K562 (cell line): ENCODE measurements at regions not wholly inside any gene's neighbourhood (a gene's known extent, or its start where the extent isn't known, plus 50 kb on each side); places are given as distances from the start of the nearest gene placed in this dataset.

Source experiments
- ATAC-seq: fragments of 200-7000 bp; cut with Tn5 transposase; 3 replicates; pipeline ENCODE4 v1.9.1; 2020; ENCODE audit warnings: moderate library complexity
- BruUV-seq: library from RNA; stranded (reverse); fragments of 400-500 nt; replicated peaks from 2 replicates; lab custom pipeline; 2021; lab: Mats Ljungman, UMichigan
- CTCF ChIA-PET: fragments of 300-600 bp; formaldehyde crosslinking; extraction: SDS; loops from one replicate; lab custom pipeline; 2021; ENCODE audit warnings: low intra/inter-chr PET ratio; lab: Yijun Ruan, JAX
- POLR2A ChIA-PET: fragments of 300-600, 350-650 bp; sonication (Branson Sonifier 250); formaldehyde crosslinking; extraction: SDS; loops from one replicate; lab custom pipeline; 2021; ENCODE audit warnings: antibody characterized with exemption, inconsistent platforms; lab: Yijun Ruan, JAX
- DNase-seq, 4 experiments: peaks; one replicate each; pipeline versions ENCODE4 v3.0.0 to v3.0.0-alpha.2; 2011 to 2018; ENCODE audit warnings: low spot score in 3 of 4, mixed read lengths in 3 of 4; ENCODE audit errors: extremely low read depth in 1 of 4
- FAIRE-seq: peaks from 2 replicates; lab custom pipeline; 2011; peaks lifted over from hg19 to GRCh38; lab: Jason Lieb, UNC
- H2AFZ ChIP-seq: 2 replicates; pipeline ENCODE4 v1.6.0; 2011; ENCODE audit warnings: low read depth, low read length, control low read depth, inconsistent platforms
- H3K27ac ChIP-seq: fragments of 200-600 bp; 3 replicates; pipeline ENCODE4 v1.8.0; 2011; ENCODE audit warnings: low read depth, mild to moderate bottlenecking, control low read depth, inconsistent platforms, low read length, moderate library complexity, mixed read lengths; ENCODE audit errors: extremely low read depth
- H3K27me3 ChIP-seq, 2 experiments: fragments of 300-600 bp in 1 of 2; 2 replicates in 1 of 2; 3 replicates in 1 of 2; pipeline versions ENCODE4 v1.6.0 to v1.8.0; 2011; ENCODE audit warnings: inconsistent platforms in 2 of 2, low read length in 2 of 2, mild to moderate bottlenecking in 1 of 2, mixed read lengths in 1 of 2, moderate library complexity in 1 of 2; ENCODE audit not compliant: control insufficient read depth in 2 of 2, insufficient read depth in 2 of 2
- H3K36me3 ChIP-seq: fragments of 300-600 bp; 3 replicates; pipeline ENCODE4 v1.8.0; 2011; ENCODE audit warnings: mild to moderate bottlenecking, low read length, inconsistent platforms; ENCODE audit not compliant: control insufficient read depth, insufficient read depth
- H3K4me1 ChIP-seq, 2 experiments: fragments of 200-600 bp in 1 of 2; replicated peaks in 1 of 2; 2 replicates in 1 of 2; 3 replicates in 1 of 2; pipeline versions ENCODE4 v1.5.1 to v1.8.0; 2011; ENCODE audit warnings: inconsistent platforms in 2 of 2, low read length in 2 of 2, mild to moderate bottlenecking in 1 of 2, mixed read lengths in 1 of 2, moderate library complexity in 1 of 2; ENCODE audit not compliant: control insufficient read depth in 2 of 2, insufficient read depth in 2 of 2
- H3K4me2 ChIP-seq: 2 replicates; pipeline ENCODE4 v1.6.1; 2011; ENCODE audit warnings: low read length, control low read depth, inconsistent platforms, mixed read lengths; ENCODE audit not compliant: insufficient read depth
- H3K4me3 ChIP-seq: fragments of 200-600 bp; sonication (generic), shearing (Covaris generic); 2 replicates; pipeline ENCODE4 v1.5.1; 2016; ENCODE audit warnings: control low read depth, inconsistent platforms
- H3K79me2 ChIP-seq: fragments of 200-600 bp; 3 replicates; pipeline ENCODE4 v1.8.0; 2011; ENCODE audit warnings: low read length, inconsistent platforms; ENCODE audit not compliant: control insufficient read depth, insufficient read depth
- H3K9ac ChIP-seq, 2 experiments: 2 replicates each; pipeline versions ENCODE4 v1.6.0 to v1.6.1; 2011; ENCODE audit warnings: low read depth in 2 of 2, low read length in 2 of 2, control low read depth in 1 of 2, inconsistent platforms in 1 of 2, mild to moderate bottlenecking in 1 of 2, mixed read lengths in 1 of 2; ENCODE audit not compliant: insufficient read depth in 1 of 2
- H3K9me1 ChIP-seq: one replicate; pipeline ENCODE4 v1.6.0; 2011; ENCODE audit warnings: inconsistent platforms, mild to moderate bottlenecking, low read length, moderate library complexity; ENCODE audit not compliant: control insufficient read depth, insufficient read depth
- H3K9me3 ChIP-seq: replicated peaks from 2 replicates; pipeline ENCODE4 v1.5.1; 2011; ENCODE audit warnings: low read depth, low read length, inconsistent platforms; ENCODE audit not compliant: control insufficient read depth, insufficient read depth
- H4K20me1 ChIP-seq: replicated peaks from 2 replicates; pipeline ENCODE4 v1.6.1; 2011; ENCODE audit warnings: low read length, inconsistent platforms, mixed read lengths; ENCODE audit not compliant: control insufficient read depth, insufficient read depth
- FIP1L1 ChIP-seq: fragments of 200-400 bp; formaldehyde crosslinking; IDR thresholded peaks from 2 replicates; pipeline ENCODE4 v1.6.1; 2018; ENCODE audit warnings: mild to moderate bottlenecking, low read depth, low read length; ENCODE audit not compliant: poor library complexity, severe bottlenecking
- FOXJ2 ChIP-seq: fragments of 200-800 bp; sonication (Bioruptor generic); IDR thresholded peaks from 2 replicates; pipeline ENCODE4 v1.6.1; 2016; ENCODE audit warnings: missing genetic modification characterization, missing compliant biosample characterization
- GATA2 ChIP-seq: sonication (generic); formaldehyde crosslinking; IDR thresholded peaks from 2 replicates; pipeline ENCODE4 v1.4.0; 2020; ENCODE audit warnings: mild to moderate bottlenecking, missing genetic modification reagents
- HDAC1 ChIP-seq, 2 experiments: fragments of 450-650 bp; IDR thresholded peaks; 2 replicates each; pipeline ENCODE4 v1.6.1; 2016 to 2017; ENCODE audit warnings: inconsistent platforms in 1 of 2, mild to moderate bottlenecking in 1 of 2, moderate library complexity in 1 of 2
- ILK ChIP-seq: fragments of 450-650 bp; IDR thresholded peaks from 2 replicates; pipeline ENCODE4 v1.6.1; 2016; ENCODE audit warnings: missing genetic modification characterization, low read depth, mild to moderate bottlenecking, missing compliant biosample characterization, moderate library complexity, borderline replicate concordance
- MAFF ChIP-seq: IDR thresholded peaks from 2 replicates; pipeline ENCODE4 v1.6.1; 2012; ENCODE audit warnings: low read length, improper control_type of control experiment
- NUFIP1 ChIP-seq: fragments of 450-650 bp; IDR thresholded peaks from 2 replicates; pipeline ENCODE4 v1.6.1; 2018; ENCODE audit not compliant: partially characterized antibody
- PRPF4 ChIP-seq: fragments of 200-400 bp; formaldehyde crosslinking; IDR thresholded peaks from one replicate; pipeline ENCODE4 v1.6.1; 2017; ENCODE audit warnings: low read length, low read depth, mild to moderate bottlenecking; ENCODE audit not compliant: insufficient read depth, poor library complexity, severe bottlenecking
- RHOXF2B ChIP-seq: fragments of 250-450 bp; sonication (Bioruptor Pico); conservative IDR thresholded peaks from 2 replicates; pipeline ENCODE4 v1.5.1; 2021
- SMARCE1 ChIP-seq: fragments of 450-650 bp; IDR thresholded peaks from 2 replicates; pipeline ENCODE4 v1.7.1; 2016; ENCODE audit warnings: mild to moderate bottlenecking
- SRSF3 ChIP-seq: fragments of 200-400 bp; formaldehyde crosslinking; IDR thresholded peaks from 2 replicates; pipeline ENCODE4 v1.6.1; 2016; ENCODE audit warnings: mild to moderate bottlenecking, low read length, moderate library complexity; ENCODE audit not compliant: insufficient read depth
- ZBTB40 ChIP-seq, 2 experiments: fragments of 450-650 bp in 1 of 2; sonication (generic) in 1 of 2; formaldehyde crosslinking in 1 of 2; IDR thresholded peaks; 2 replicates each; pipeline versions ENCODE4 v1.7.1 to v1.9.0; 2016 to 2022; ENCODE audit warnings: inconsistent platforms in 1 of 2, mild to moderate bottlenecking in 1 of 2, missing genetic modification reagents in 1 of 2
- ZNF655 ChIP-seq: fragments of 250-450 bp; sonication (Bioruptor Pico); IDR thresholded peaks from 2 replicates; pipeline ENCODE4 v1.5.0; 2021
- ZNF830 ChIP-seq: fragments of 250-450 bp; sonication (Bioruptor Pico); IDR thresholded peaks from 2 replicates; pipeline ENCODE4 v1.5.0; 2021; ENCODE audit warnings: mild to moderate bottlenecking
- WGBS: fragments of 100-300 bp; shearing (Covaris generic); methylation state at CpG from one replicate; pipeline ENCODE4 v1.1.6; 2016; ENCODE audit warnings: low coverage, mixed read lengths; ENCODE audit not compliant: insufficient coverage; ENCODE audit errors: missing lambda C conversion rate; 5-methylcytosine and 5-hydroxymethylcytosine counted together
- in situ Hi-C: fragments of 300-500 bp; cut with MboI; formaldehyde crosslinking; loops from 4 replicates; pipeline ENCODE4 v1.15.0; 2018; ENCODE audit warnings: inconsistent platforms, mixed read lengths
- intact Hi-C: fragments of 100-400 bp; cut with micrococcal nuclease; formaldehyde crosslinking; loops from 2 replicates; pipeline ENCODE4 v1.14.2; 2022

- in situ Hi-C loops, result no loop called here
- Histone ChIP-seq H3K4me3 (no peak overlapping the region), H3K9me3 (no peaks in the 10 kb centered on the region), H4K20me1 (no peaks in the 10 kb centered on the region), H3K79me2 (no peaks in the 10 kb centered on the region), H2AFZ (no peak overlapping the region), H3K4me2 (no peak overlapping the region), H3K4me1 (no peaks in the 10 kb centered on the region), H3K9me1 (no peaks in the 10 kb centered on the region), H3K36me3 (no peaks in the 10 kb centered on the region), H3K27me3 (peaks cover 3 to 24% of the 10 kb centered on the region in 2 experiments; a peak in 3 of 5 replicates), H3K9ac (no peak overlapping the region), H3K27ac (no peak overlapping the region)
- ChIA-PET CTCF (no interaction called here), POLR2A (no interaction called here)
- DNase-seq, result no peak
- WGBS, result 1% methylated on average over 4 of the region's 4 CpGs
- intact Hi-C loops, result no loop called here
- ATAC-seq, result no peak
- BruUV-seq, result no TSS peak
- no peak for FAIRE-seq
- no peak for TF ChIP-seq RHOXF2B (CRISPR knock-in tag)
- no peak for TF ChIP-seq ZBTB40 (IDR thresholded peaks at IDR 0.05)
- no peak for TF ChIP-seq ZBTB40 (CRISPR knock-in tag; IDR thresholded peaks at IDR 0.05)
- TF ChIP-seq ILK (tag), result no peak
- no peak for TF ChIP-seq NUFIP1
- TF ChIP-seq MAFF, result no peak
- TF ChIP-seq SMARCE1, result no peak
- no peak for TF ChIP-seq PRPF4
- TF ChIP-seq HDAC1 (IDR thresholded peaks at IDR 0.05), result no peak
- no peak for TF ChIP-seq ZNF830 (CRISPR knock-in tag)
- no peak for TF ChIP-seq FOXJ2 (tag)
- no peak for TF ChIP-seq SRSF3
- TF ChIP-seq FIP1L1, result no peak
- no peak for TF ChIP-seq GATA2
- no peak for TF ChIP-seq ZNF655
Measured at GRCh38 chr2:37851428-37851827, 73.7 kb upstream of the RMDN2 start.
